H9 (cell line): ENCODE measurements at regions not wholly inside any gene's neighbourhood (a gene's known extent, or its start where the extent isn't known, plus 50 kb on each side); places are given as distances from the start of the nearest gene placed in this dataset.
A peak's percentile ranks its signal among the peaks of the same experiment; 100 is the strongest.

Experiments
- DNase-seq: peaks from one replicate; pipeline ENCODE4 v3.0.0-alpha.2; 2017
- H2AFZ ChIP-seq: one replicate; pipeline ENCODE4 v1.6.1; 2013; ENCODE audit warnings: mild to moderate bottlenecking, low read length, control low read depth, moderate library complexity
- H2AK5ac ChIP-seq: 2 replicates; pipeline ENCODE4 v1.6.1; 2013; ENCODE audit warnings: low read length, control low read depth, mixed read lengths; ENCODE audit not compliant: insufficient read length
- H2BK120ac ChIP-seq: one replicate; pipeline ENCODE4 v1.6.1; 2013; ENCODE audit warnings: low read depth, mild to moderate bottlenecking, low read length, control low read depth, inconsistent platforms; ENCODE audit not compliant: poor library complexity, severe bottlenecking
- H2BK12ac ChIP-seq: 2 replicates; pipeline ENCODE4 v1.6.1; 2013; ENCODE audit warnings: low read length, control low read depth, mixed read lengths, low read depth; ENCODE audit not compliant: insufficient read length
- H2BK15ac ChIP-seq: 2 replicates; pipeline ENCODE4 v1.6.1; 2013; ENCODE audit warnings: low read depth, low read length, control low read depth
- H2BK20ac ChIP-seq: one replicate; pipeline ENCODE4 v1.6.1; 2013; ENCODE audit warnings: low read depth, mild to moderate bottlenecking, low read length, control low read depth, inconsistent platforms; ENCODE audit not compliant: poor library complexity, severe bottlenecking
- H2BK5ac ChIP-seq: 2 replicates; pipeline ENCODE4 v1.6.1; 2013; ENCODE audit warnings: low read length, control low read depth, mixed read lengths; ENCODE audit not compliant: insufficient read length
- H3K14ac ChIP-seq: 2 replicates; pipeline ENCODE4 v1.6.1; 2013; ENCODE audit warnings: low read length, control low read depth; ENCODE audit not compliant: insufficient read depth
- H3K18ac ChIP-seq: 2 replicates; pipeline ENCODE4 v1.6.1; 2013; ENCODE audit warnings: low read depth, mild to moderate bottlenecking, mixed read lengths, low read length, control low read depth; ENCODE audit not compliant: insufficient read length
- H3K23ac ChIP-seq: 2 replicates; pipeline ENCODE4 v1.6.1; 2013; ENCODE audit warnings: low read length, control low read depth, mixed read lengths, low read depth; ENCODE audit not compliant: insufficient read length
- H3K23me2 ChIP-seq: 2 replicates; pipeline ENCODE4 v1.6.1; 2013; ENCODE audit warnings: low read depth, mild to moderate bottlenecking, mixed read lengths, low read length, control low read depth; ENCODE audit not compliant: insufficient read length, poor library complexity, severe bottlenecking
- H3K27ac ChIP-seq: 2 replicates; pipeline ENCODE4 v1.5.1; 2013; ENCODE audit warnings: low read length, control low read depth, mixed read lengths, low read depth; ENCODE audit not compliant: insufficient read length
- H3K27me3 ChIP-seq: 2 replicates; pipeline ENCODE4 v1.6.1; 2013; ENCODE audit warnings: low read length, control low read depth, inconsistent platforms; ENCODE audit not compliant: insufficient read depth
- H3K4ac ChIP-seq: 2 replicates; pipeline ENCODE4 v1.6.1; 2013; ENCODE audit warnings: low read depth, mild to moderate bottlenecking, control low read depth, inconsistent platforms, low read length, moderate library complexity
- H3K4me1 ChIP-seq: 2 replicates; pipeline ENCODE4 v1.6.1; 2013; ENCODE audit warnings: low read length, control low read depth, inconsistent platforms; ENCODE audit not compliant: insufficient read depth
- H3K4me2 ChIP-seq: 2 replicates; pipeline ENCODE4 v1.6.1; 2013; ENCODE audit warnings: low read length, control low read depth, mixed read lengths; ENCODE audit not compliant: insufficient read length, insufficient read depth
- H3K56ac ChIP-seq: 2 replicates; pipeline ENCODE4 v1.6.1; 2013; ENCODE audit warnings: low read depth, mild to moderate bottlenecking, mixed read lengths, low read length, control low read depth; ENCODE audit not compliant: insufficient read length
- H3K79me1 ChIP-seq: 2 replicates; pipeline ENCODE4 v1.6.1; 2013; ENCODE audit warnings: low read depth, mild to moderate bottlenecking, moderate library complexity, low read length, control low read depth, inconsistent platforms; ENCODE audit not compliant: insufficient read depth, poor library complexity, severe bottlenecking
- H3K79me2 ChIP-seq: 2 replicates; pipeline ENCODE4 v1.6.1; 2013; ENCODE audit warnings: low read length, control low read depth, inconsistent platforms; ENCODE audit not compliant: insufficient read depth
- H3K9ac ChIP-seq: 2 replicates; pipeline ENCODE4 v1.6.1; 2013; ENCODE audit warnings: low read length, control low read depth, mixed read lengths; ENCODE audit not compliant: insufficient read length; ENCODE audit errors: extremely low read depth
- H3K9me3 ChIP-seq: one replicate; pipeline ENCODE4 v1.6.1; 2013; ENCODE audit warnings: low read depth, low read length, inconsistent platforms; ENCODE audit not compliant: control insufficient read depth
- H3T11ph ChIP-seq: one replicate; pipeline ENCODE4 v1.6.1; 2013; ENCODE audit warnings: mild to moderate bottlenecking, low read length, control low read depth, inconsistent platforms
- H4K20me1 ChIP-seq: one replicate; pipeline ENCODE4 v1.6.1; 2013; ENCODE audit not compliant: control insufficient read depth, insufficient read length, insufficient read depth
- H4K5ac ChIP-seq: 2 replicates; pipeline ENCODE4 v1.6.1; 2013; ENCODE audit warnings: low read depth, mild to moderate bottlenecking, mixed read lengths, low read length, control low read depth; ENCODE audit not compliant: insufficient read length
- H4K8ac ChIP-seq: replicated peaks from 2 replicates; pipeline ENCODE4 v1.6.1; 2013; ENCODE audit warnings: low read length, control low read depth, mixed read lengths, low read depth; ENCODE audit not compliant: insufficient read length
- H4K91ac ChIP-seq: 2 replicates; pipeline ENCODE4 v1.6.1; 2013; ENCODE audit warnings: low read depth, mild to moderate bottlenecking, moderate library complexity, mixed read lengths, low read length, control low read depth; ENCODE audit not compliant: insufficient read length
- H3K27ac Mint-ChIP-seq, 3 experiments: 2 replicates in 2 of 3; 3 replicates in 1 of 3; pipeline ENCODE4 v1.8.0; 2020 to 2021; ENCODE audit warnings: mixed read lengths in 3 of 3, mild to moderate bottlenecking in 1 of 3, moderate library complexity in 1 of 3
- H3K27me3 Mint-ChIP-seq: 2 replicates; pipeline ENCODE4 v1.8.0; 2021; ENCODE audit warnings: low read depth, mild to moderate bottlenecking, moderate library complexity, mixed read lengths
- H3K36me3 Mint-ChIP-seq, 3 experiments: 2 replicates in 2 of 3; 3 replicates in 1 of 3; pipeline ENCODE4 v1.8.0; 2020 to 2021; ENCODE audit warnings: low read depth in 3 of 3, mixed read lengths in 3 of 3; ENCODE audit not compliant: insufficient read depth in 1 of 3
- H3K4me1 Mint-ChIP-seq, 2 experiments: 2 replicates each; pipeline ENCODE4 v1.8.0; 2020; ENCODE audit warnings: mixed read lengths in 2 of 2
- H3K4me3 Mint-ChIP-seq, 2 experiments: 2 replicates in 1 of 2; 3 replicates in 1 of 2; pipeline ENCODE4 v1.8.0; 2020 to 2021; ENCODE audit warnings: mild to moderate bottlenecking in 2 of 2, mixed read lengths in 2 of 2, moderate library complexity in 1 of 2
- H3K9me3 Mint-ChIP-seq, 2 experiments: 2 replicates in 1 of 2; 3 replicates in 1 of 2; pipeline ENCODE4 v1.8.0; 2020; ENCODE audit warnings: mild to moderate bottlenecking in 2 of 2, mixed read lengths in 2 of 2, moderate library complexity in 1 of 2
- CTCF ChIP-seq: fragments of 200-600 bp; sonication (generic); conservative IDR thresholded peaks from 3 replicates; pipeline ENCODE4 v1.8.0; 2021; ENCODE audit warnings: antibody characterized with exemption, mild to moderate bottlenecking
- WGBS: extraction: QIAGEN DNeasy Blood & Tissue Kit; methylation state at CpG from one replicate; pipeline ENCODE4 v1.1.7; 2013; ENCODE audit warnings: missing lambda C conversion rate, low lambda C conversion rate, mixed read lengths; ENCODE audit not compliant: insufficient read length; ENCODE audit errors: extremely low coverage; 5-methylcytosine and 5-hydroxymethylcytosine counted together

- Histone ChIP-seq H4K5ac (no peak overlapping the region), H3K4me1 (peaks cover 4% of the 10 kb centered on the region; the same call in 1 of the 2 replicates), H3K23ac (no peak overlapping the region), H2BK5ac (no peak overlapping the region), H3K4ac (no peak overlapping the region), H3K4me2 (no peak overlapping the region), H4K20me1 (no peaks in the 10 kb centered on the region), H3K27me3 (no peaks in the 10 kb centered on the region), H2BK20ac (no peak overlapping the region), H3T11ph (no peak overlapping the region), H4K91ac (no peak overlapping the region), H3K79me2 (no peaks in the 10 kb centered on the region), H3K79me1 (no peaks in the 10 kb centered on the region), H3K27ac (no peak overlapping the region), H3K23me2 (no peaks in the 10 kb centered on the region), H3K18ac (no peak overlapping the region), H3K9me3 (no peaks in the 10 kb centered on the region), H2BK120ac (no peak overlapping the region), H2AK5ac (no peak overlapping the region), H2BK15ac (no peak overlapping the region), H3K14ac (no peak overlapping the region), H3K56ac (no peak overlapping the region), H2AFZ (no peak overlapping the region), H4K8ac (no peak overlapping the region), H2BK12ac (no peak overlapping the region), H3K9ac (no peak overlapping the region)
- no CpG with 5 or more reads among the region's 7 CpGs for WGBS
- H3K27me3 Mint-ChIP-seq, result no peaks in the 10 kb centered on the region; the same call in 1 of the 2 replicates
- H3K27ac Mint-ChIP-seq, result peak overlapping the region in 1 of 3 experiments; percentile 29; a peak in 1 of 7 replicates
- H3K4me1 Mint-ChIP-seq, result peaks cover 13 to 15% of the 10 kb centered on the region in 2 experiments
- H3K36me3 Mint-ChIP-seq, result no peaks in the 10 kb centered on the region
- H3K4me3 Mint-ChIP-seq, result no peak overlapping the region
- TF ChIP-seq CTCF, result no peak
- H3K9me3 Mint-ChIP-seq, result no peaks in the 10 kb centered on the region
- DNase-seq, result no peak
Measured at GRCh38 chr12:93275589-93275988, 102.1 kb upstream of the NUDT4 start.
